ENCODE measurements at regions not wholly inside any gene's neighbourhood (a gene's known extent, or its start where the extent isn't known, plus 50 kb on each side); places are given as distances from the start of the nearest gene placed in this dataset.

DNA sequence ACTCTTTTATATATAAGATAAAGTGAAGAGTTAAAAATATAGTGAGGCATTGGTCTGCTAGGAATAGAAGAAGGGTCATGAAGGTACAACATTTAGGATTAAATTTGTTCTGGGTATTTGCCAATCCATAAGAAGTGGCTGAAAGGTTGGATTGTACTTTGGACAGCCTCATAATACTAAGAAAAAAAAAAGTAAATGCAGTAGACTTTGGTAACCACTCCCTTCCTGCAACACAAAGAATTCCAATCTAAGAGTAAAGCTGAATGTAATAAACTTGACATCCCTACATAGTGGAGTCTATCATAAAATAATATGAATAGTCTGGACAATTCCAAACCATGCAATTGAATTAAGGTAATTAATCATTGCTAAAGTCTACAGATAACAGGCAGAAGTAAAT, 2294.4 kb downstream of the LRRC4C start:
- TF ChIP-seq EP300 (IDR thresholded peaks at IDR 0.05) (no peak), CTCF (IDR thresholded peaks at IDR 0.05) (no peak), POLR2A (IDR thresholded peaks at IDR 0.05) (no peak)
- Histone ChIP-seq H3K4me3 (no peak overlapping the region), H3K9me3 (no peaks in the 10 kb centered on the region), H3K4me1 (ENCODE audit: insufficient read depth) (no peaks in the 10 kb centered on the region), H3K27ac (no peak overlapping the region), H3K27me3 (no peaks in the 10 kb centered on the region), H3K36me3 (no peaks in the 10 kb centered on the region)
- intact Hi-C loops (cut with DNase I), result no loop called here
- no peak for DNase-seq

GRCh38 chr11:39149214-39149613, 2310.2 kb downstream of the LRRC4C start:
- Histone ChIP-seq H3K27me3 (no peaks in the 10 kb centered on the region), H3K4me1 (ENCODE audit: insufficient read depth) (no peaks in the 10 kb centered on the region), H3K4me3 (no peak overlapping the region), H3K27ac (no peak overlapping the region), H3K9me3 (no peaks in the 10 kb centered on the region), H3K36me3 (no peaks in the 10 kb centered on the region)
- intact Hi-C loops (cut with DNase I), result no loop called here
- WGBS, 3 donors, result 43 to 61% (median 47%) methylated on average over 1 of the region's 1 CpG
- TF ChIP-seq EP300 (IDR thresholded peaks at IDR 0.05) (no peak), POLR2A (IDR thresholded peaks at IDR 0.05) (no peak), CTCF (IDR thresholded peaks at IDR 0.05) (no peak)
- DNase-seq, result no peak

- Histone ChIP-seq H3K4me3 (no peak overlapping the region), H3K27ac (no peak overlapping the region), H3K27me3 (no peaks in the 10 kb centered on the region), H3K9me3 (no peaks in the 10 kb centered on the region), H3K4me1 (ENCODE audit: insufficient read depth) (no peaks in the 10 kb centered on the region), H3K36me3 (no peaks in the 10 kb centered on the region)
- intact Hi-C loops (cut with DNase I), result no loop called here
- TF ChIP-seq EP300 (IDR thresholded peaks at IDR 0.05) (no peak), CTCF (IDR thresholded peaks at IDR 0.05) (no peak), POLR2A (IDR thresholded peaks at IDR 0.05) (no peak)
- no peak for DNase-seq
- WGBS, 3 donors, result 66 to 88% (median 76%) methylated on average over 2 of the region's 2 CpGs
These were observed 2314.1 kb downstream of the LRRC4C start for GRCh38 chr11:39145346-39145745.

- Histone ChIP-seq H3K27ac (no peak overlapping the region), H3K36me3 (no peaks in the 10 kb centered on the region), H3K4me3 (no peak overlapping the region), H3K27me3 (no peaks in the 10 kb centered on the region), H3K9me3 (no peaks in the 10 kb centered on the region), H3K4me1 (ENCODE audit: insufficient read depth) (no peaks in the 10 kb centered on the region)
- TF ChIP-seq POLR2A (IDR thresholded peaks at IDR 0.05) (no peak), EP300 (IDR thresholded peaks at IDR 0.05) (no peak), CTCF (IDR thresholded peaks at IDR 0.05) (no peak)
- 71 to 86% (median 82%) methylated on average over 3 of the region's 3 CpGs for WGBS, 3 donors
- intact Hi-C loops (cut with DNase I), result no loop called here
- no peak for DNase-seq
These were observed 2314.9 kb downstream of the LRRC4C start for GRCh38 chr11:39144351-39145130.

Data from ovary (tissue), 7 donors.